ENCODE measurements at regions not wholly inside any gene's neighbourhood (a gene's known extent, or its start where the extent isn't known, plus 50 kb on each side); places are given as distances from the start of the nearest gene placed in this dataset.
A peak's percentile ranks its signal among the peaks of the same experiment; 100 is the strongest.
"Not testable (repeated sequence)": the region's sequence is repeated elsewhere in the genome, so short reads cannot be mapped to it uniquely, and the experiment has no call there.

DNA sequence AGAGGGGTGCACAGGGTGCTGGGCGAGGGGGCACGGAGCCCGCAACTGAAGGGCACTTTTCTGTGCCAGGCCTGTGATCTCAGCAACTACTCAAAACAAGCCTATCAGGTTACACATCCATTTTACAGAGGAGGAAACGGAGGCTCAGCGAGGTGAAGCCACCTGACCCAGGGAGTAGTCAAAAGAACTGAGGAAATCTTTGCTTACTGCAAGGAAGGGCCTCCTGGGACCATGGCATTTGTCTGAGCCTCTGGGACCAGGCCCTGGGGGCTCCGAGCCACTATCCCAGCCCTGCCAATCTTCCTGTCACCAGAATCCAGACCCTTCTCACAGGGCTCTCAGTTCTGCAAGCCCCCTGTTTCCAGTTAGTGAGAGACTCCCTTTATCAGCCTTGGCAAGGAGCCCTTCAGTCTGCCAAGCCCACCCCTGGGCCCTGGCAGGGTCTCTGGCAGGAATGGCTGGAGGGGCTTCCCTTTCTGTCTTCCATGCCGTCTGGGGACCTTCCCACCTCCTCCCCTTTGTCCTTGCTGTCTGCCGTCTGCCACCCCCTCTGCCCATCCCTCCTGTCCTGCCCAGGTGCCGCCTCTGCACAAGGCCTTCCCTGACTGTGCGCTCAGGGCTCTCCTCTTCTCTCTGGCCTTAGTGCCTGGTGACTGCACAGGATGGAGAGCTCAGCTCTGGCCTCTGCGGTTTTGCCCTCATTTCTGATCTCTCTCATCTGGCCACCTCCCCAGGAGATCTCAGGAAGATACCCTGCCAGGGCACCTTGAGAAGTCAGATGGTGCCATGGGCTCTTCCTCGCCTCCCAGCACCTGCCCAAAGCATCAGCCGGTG lies 194.7 kb upstream of the GLI2 start:
- no peak for DNase-seq

DNA sequence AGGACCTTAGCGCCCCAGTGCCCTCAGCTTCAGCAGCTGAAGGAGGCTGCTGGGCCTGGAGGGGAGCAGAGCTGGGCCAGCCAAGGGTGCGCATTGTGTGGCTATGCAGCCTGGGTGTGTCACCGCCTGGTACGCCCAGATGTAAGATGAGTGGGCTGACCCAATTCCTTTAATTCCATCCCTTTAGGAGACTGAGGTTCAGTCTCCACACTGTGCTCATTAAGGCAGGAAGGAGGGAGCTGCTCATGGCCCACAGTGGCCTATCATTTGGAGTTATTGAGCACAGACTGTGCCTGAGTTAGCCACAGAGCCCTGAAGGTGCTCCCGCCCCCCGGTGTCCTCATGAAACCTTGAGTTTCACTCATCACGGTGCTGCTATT lies 194.1 kb upstream of the GLI2 start:
- no peak for DNase-seq

DNA sequence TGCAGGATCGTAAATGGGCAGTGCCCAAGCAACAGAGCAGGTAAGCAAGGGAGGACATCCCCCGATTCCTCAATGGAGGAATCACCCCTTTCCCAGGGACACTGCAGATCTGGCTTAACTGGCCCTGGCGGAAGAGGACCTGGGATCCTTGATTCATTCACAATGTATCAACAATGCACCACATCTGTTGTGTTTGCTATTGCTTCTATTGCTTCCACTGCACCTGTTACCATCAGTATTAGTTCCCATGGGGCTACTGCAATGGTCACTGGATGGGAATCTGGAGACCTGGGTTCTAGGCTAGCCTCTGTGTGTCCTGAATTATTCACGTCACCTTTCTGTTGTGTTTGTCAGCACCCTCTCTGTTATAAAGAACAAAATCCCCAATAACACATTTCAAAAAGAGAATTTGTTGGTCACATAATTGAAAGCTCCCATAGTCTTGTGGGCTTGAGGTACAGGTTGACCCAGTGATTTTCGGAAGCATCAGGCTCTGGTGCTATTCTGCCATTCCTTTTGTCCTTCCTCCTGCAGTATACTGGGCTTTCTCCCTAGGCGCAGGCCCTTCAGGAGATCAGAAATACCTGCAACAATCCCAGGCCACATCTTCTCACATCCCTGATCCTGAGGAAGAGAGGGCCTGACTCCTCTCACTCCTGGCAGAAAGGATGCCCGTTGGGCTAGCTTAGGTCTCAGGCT lies 193.5 kb upstream of the GLI2 start:
- DNase-seq, result no peak

DNA sequence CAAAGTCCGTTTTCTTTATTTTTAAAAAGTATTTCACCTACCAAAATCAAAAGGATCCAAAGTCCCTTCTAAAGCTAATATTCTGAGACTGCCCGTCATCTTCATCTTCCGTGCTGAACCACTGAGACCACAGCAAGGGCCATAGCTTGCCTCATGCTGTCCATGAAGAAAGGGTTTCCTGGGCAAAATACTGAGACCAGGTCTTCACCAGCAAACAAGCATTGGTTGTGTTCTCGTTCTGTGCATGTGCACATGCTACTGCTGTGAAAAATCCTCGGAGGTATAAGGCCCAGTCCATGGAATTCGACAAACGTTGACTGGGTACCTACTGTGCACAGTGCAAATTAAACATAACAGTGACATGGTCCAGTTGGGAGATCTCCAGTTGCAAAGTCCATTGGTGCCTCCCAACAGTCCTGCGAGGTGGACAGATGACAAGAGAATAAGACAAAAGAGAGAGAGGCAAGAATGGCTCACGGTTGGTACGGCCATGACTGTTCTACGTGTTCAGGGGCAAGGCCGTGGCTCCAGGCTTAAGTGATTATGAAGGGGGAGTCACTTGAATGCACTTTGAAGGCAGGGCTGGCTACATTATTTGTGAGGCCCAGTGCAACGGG lies 192.6 kb upstream of the GLI2 start:
- DNase-seq, result no peak

DNA sequence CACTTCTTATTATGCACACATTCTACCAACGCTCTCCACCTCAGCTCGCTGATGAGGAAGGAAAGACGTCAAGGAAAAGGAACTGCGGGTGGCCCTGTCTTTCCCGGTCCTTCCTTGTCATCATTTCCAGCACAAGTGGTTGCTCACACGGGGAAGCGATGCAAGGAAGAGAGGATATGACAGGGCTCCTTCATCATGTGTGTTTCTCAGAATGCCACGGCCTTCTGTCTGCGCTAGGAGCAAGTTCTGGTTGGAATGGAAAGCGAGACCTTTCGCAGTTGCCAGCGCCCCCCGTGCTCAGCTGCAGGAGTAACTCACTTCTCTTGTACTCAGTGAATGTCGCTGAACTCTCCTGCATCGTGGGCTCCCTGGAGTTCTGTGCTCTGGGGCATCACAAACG lies 191.8 kb upstream of the GLI2 start:
- DNase-seq, result no peak

DNA sequence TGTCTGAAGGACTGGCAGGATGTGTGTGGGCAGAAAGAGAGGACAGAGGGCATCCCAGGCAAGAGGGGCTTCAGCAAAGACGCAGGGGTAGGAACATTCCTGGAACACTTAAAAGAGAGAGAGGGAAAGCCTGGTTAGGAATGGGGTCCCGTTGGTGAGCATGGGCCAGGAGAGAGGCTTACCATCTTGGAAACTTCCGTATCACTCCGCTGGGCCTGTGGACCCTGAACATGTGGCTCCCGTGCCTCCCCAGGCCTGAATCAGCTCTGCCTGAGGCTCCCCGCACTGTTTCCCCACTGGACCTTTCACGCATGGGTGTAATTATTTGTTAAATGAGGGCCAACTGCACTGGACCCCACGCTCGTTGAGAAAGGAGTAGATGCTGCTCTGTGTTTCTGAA lies 191.1 kb upstream of the GLI2 start:
- DNase-seq, result no peak

- not testable (repeated sequence) for DNase-seq
These were observed 190.7 kb upstream of the GLI2 start for GRCh38 chr2:120545007-120545406.

GRCh38 chr2:120545521-120546047 lies 190.1 kb upstream of the GLI2 start:
- no peak for DNase-seq

- DNase-seq, result peak; percentile 89
These were observed 189.4 kb upstream of the GLI2 start for GRCh38 chr2:120546048-120546864.

DNA sequence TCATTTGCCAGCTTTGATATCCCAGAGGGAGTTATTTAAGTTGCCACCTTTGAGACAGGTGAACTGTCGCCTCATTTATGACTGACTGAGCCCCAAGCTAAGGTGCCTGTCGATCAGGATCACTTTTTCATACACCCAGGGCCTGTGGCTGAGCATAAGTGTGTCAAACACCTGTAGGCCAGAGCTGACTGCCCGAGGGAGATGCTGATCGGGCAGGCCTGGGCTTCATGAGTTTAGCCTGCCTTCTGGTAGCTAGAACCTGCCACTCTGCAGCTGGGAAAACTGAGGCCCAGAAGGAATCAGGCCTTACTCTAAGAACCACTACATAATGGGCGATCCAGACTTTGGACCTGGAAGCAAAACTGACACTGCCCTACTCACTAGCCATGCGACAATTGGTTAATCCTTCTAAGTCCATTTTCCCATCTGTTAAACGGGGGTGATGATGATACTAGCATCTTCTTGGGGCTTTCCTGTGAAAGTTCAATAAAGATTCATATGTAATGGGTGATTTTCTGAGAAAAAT lies 188.7 kb upstream of the GLI2 start:
- DNase-seq, result no peak

DNA sequence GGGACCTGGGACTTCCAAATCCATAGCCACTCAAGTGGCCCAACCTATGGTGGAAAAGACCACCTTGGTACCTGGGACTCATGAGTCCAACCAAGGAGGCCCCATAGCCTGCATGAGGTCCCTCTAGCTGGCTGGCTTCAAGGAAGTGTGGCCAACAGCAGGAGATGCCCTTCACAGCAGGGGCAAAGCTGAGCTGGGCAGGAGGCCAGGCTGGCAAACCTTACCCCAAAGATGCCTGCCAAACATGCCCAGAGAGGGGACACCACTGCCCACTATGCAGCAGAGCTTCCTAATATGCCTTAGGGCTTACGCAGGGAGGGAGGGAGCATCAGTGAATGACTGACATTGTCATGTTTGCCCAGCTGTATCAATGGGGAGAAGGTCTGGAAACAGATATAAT lies 188.0 kb upstream of the GLI2 start:
- no peak for DNase-seq

DNA sequence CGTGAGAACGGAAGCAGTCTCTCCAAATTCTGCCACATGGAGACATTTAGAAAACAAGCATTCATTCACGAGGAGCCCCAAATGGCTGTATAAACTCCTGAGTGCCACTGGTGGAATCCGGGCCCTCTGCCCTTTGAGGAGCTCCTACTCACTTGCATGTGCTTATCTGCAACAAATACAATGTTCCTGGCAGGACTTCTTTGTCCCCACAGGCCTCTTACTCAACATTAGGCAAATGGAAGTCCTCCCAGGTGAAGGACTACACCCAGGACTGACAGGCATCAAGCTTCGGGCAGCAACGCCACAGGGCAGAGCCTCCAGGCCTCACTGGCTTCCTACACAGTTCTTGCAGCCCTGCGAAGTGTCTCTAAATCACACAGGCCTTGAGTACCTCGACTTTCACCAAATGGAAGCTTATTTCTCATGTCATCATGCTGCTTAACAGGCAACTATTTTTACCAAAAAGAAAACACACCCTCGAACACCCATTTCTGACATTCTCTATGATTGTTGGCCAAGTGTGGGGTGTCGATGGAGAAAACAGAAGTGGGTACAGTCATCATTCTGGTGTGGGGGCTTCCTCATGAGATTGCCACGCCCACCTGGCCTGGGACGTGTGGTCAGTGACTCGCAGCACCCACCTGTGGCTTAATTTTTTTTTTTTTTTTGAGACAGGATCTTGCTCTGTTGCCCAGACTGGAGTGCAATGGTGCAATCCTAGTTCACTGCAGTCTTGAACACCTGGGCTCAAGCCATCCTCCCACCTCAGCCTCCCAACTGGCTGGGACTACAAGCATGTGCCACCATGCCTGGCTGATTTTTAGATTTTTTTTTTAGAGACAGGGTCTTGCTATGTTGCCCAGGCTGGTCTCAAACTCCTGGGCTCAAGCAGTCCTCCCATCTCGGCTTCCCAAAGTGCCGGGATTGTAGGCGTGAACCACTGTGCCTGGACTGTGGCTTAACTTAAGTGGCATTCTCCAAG lies 186.8 kb upstream of the GLI2 start:
- no peak for DNase-seq

DNA sequence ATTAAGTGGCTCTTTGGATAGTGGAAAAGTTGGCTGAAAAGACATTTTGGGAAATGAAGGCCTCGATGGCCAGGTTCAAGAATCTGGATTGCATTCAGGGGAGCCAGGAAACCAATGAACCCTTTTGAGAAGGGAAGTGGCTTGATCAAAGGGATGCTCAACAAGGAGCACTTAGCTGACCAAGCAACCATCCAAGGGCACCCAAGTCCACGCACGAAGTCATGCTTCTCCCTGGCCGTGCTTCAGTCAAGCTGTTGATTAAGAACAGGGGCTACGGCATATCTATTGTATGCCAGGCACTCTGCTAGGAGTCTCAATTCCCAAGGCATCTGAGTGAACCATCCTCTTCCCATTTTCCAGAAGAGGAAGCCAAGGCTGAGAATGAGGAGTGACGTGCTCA lies 185.8 kb upstream of the GLI2 start:
- DNase-seq, result no peak

- no peak for DNase-seq
These were observed 185.4 kb upstream of the GLI2 start for GRCh38 chr2:120550282-120550681.

- no peak for DNase-seq
These were observed 184.7 kb upstream of the GLI2 start for GRCh38 chr2:120550893-120551446.

- DNase-seq, result no peak
These were observed 184.1 kb upstream of the GLI2 start for GRCh38 chr2:120551522-120551921.

- DNase-seq, result no peak
These were observed 183.6 kb upstream of the GLI2 start for GRCh38 chr2:120552079-120552478.

GRCh38 chr2:120552800-120553481 lies 182.7 kb upstream of the GLI2 start:
- DNase-seq, result no peak

DNA sequence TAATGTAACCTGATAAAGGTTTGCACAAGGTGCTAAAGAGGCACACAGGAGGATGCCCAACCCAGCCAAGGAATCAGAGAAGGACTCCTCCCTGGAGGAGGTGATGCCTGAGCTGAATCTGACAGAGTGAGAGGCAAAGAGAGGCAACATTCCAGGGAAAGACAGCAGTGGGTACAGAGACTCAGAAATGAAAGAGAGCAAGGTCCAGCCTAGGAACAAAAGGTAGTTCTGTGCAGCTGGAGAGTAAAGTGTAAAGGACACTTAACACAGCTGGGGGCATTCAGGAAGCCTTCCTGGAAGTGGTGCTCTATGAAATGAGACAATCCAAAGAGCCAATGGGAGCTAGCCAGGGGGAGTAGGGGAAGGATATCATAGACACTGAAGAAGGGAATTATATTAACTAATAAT lies 181.0 kb upstream of the GLI2 start:
- DNase-seq, result no peak

DNA sequence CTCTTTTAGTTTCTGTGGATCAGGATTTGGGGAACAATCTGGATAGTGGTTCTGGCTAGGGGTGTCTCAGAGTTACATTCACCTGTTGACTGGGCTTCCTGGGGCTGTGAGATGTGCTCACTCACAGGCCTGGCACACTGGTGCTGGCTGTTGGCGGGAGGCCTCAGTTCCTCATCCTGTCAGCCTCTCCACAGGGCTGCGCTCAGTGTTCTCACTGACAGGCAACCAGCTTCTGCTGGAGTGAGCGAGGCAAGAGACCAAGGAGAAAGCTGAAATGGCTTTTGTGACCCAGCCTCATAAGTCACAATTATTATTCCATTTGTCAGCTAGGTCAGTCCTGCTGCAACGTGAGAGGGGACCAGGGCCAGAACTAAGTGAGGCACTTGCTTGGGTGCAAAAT lies 180.6 kb upstream of the GLI2 start:
- no peak for DNase-seq

DNA sequence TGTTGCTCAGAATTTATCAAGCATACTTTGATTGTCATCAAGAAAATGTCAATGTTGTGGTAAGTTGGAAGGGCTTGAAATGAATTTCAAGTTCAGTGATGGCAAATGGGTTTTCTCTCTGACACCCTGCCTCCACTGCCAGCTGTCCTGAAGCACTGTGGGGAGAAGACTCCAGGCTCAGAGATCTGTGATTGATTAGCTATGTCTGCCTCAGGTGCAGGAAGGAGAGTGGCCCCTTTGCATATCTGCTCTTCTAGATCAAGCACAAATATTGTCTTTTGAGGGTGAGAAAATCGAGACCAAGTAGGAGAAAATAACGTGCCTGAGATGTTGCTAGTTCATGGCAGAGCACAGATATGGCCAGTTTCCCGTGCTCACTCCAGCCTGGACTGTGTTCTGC lies 178.8 kb upstream of the GLI2 start:
- DNase-seq, result no peak

Data from amniotic stem cell (primary cell).